HepG2 (cell line): ENCODE measurements at regions not wholly inside any gene's neighbourhood (a gene's known extent, or its start where the extent isn't known, plus 50 kb on each side); places are given as distances from the start of the nearest gene placed in this dataset.

ENCODE experiments used
- ARID3A ChIP-seq: IDR thresholded peaks from 2 replicates; pipeline ENCODE4 v1.6.1; 2012; ENCODE audit warnings: low read depth, low read length, improper control_type of control experiment
- ARNTL ChIP-seq: sonication (generic); formaldehyde crosslinking; IDR thresholded peaks from 2 replicates; pipeline ENCODE4 v1.4.0; 2020; ENCODE audit warnings: mild to moderate bottlenecking, missing genetic modification reagents
- ATAD3A ChIP-seq: sonication (generic); formaldehyde crosslinking; IDR thresholded peaks from 2 replicates; pipeline ENCODE4 v1.4.0; 2020; ENCODE audit warnings: missing genetic modification reagents
- BRCA1 ChIP-seq: sonication (generic); formaldehyde crosslinking; IDR thresholded peaks from 2 replicates; pipeline ENCODE4 v1.4.0; 2020; ENCODE audit warnings: missing genetic modification reagents
- FOXK1 ChIP-seq: sonication (generic); formaldehyde crosslinking; IDR thresholded peaks from 2 replicates; pipeline ENCODE4 v1.4.0; 2020; ENCODE audit warnings: low read depth, missing genetic modification reagents, borderline replicate concordance
- FOXM1 ChIP-seq: sonication (generic); formaldehyde crosslinking; IDR thresholded peaks from 2 replicates; pipeline ENCODE4 v1.5.0; 2020; ENCODE audit warnings: missing genetic modification reagents
- GMEB1 ChIP-seq: sonication (generic); formaldehyde crosslinking; IDR thresholded peaks from 2 replicates; pipeline ENCODE4 v1.5.1; 2020; ENCODE audit warnings: missing genetic modification reagents, mild to moderate bottlenecking, borderline replicate concordance
- MEF2D ChIP-seq: sonication (generic); formaldehyde crosslinking; IDR thresholded peaks from 2 replicates; pipeline ENCODE4 v1.5.1; 2020; ENCODE audit warnings: mild to moderate bottlenecking, missing genetic modification reagents
- MEIS1 ChIP-seq: sonication (generic); formaldehyde crosslinking; IDR thresholded peaks from 2 replicates; pipeline ENCODE4 v1.9.0; 2021; ENCODE audit warnings: mild to moderate bottlenecking, missing genetic modification reagents, moderate library complexity, borderline replicate concordance
- SIX1 ChIP-seq: sonication (generic); formaldehyde crosslinking; IDR thresholded peaks from 2 replicates; pipeline ENCODE4 v1.4.0; 2020; ENCODE audit warnings: missing genetic modification reagents, borderline replicate concordance
- SNAPC2 ChIP-seq: sonication (generic); formaldehyde crosslinking; IDR thresholded peaks from 2 replicates; pipeline ENCODE4 v1.8.1; 2022; ENCODE audit warnings: mild to moderate bottlenecking, missing genetic modification reagents
- WIZ ChIP-seq: sonication (generic); formaldehyde crosslinking; IDR thresholded peaks from 2 replicates; pipeline ENCODE4 v1.5.1; 2020; ENCODE audit warnings: mild to moderate bottlenecking, missing genetic modification reagents
- ZBTB2 ChIP-seq: sonication (generic); formaldehyde crosslinking; IDR thresholded peaks from 2 replicates; pipeline ENCODE4 v1.8.0; 2022; ENCODE audit warnings: low read depth, missing genetic modification reagents
- ZBTB44 ChIP-seq: sonication (generic); formaldehyde crosslinking; IDR thresholded peaks from 2 replicates; pipeline ENCODE4 v1.4.0; 2020; ENCODE audit warnings: missing genetic modification reagents
- ZFP36 ChIP-seq: fragments of 150-350 bp; IDR thresholded peaks from 2 replicates; pipeline ENCODE4 v1.6.1; 2018; ENCODE audit warnings: borderline replicate concordance, low read length, low read depth; ENCODE audit not compliant: partially characterized antibody
- ZNF101 ChIP-seq: sonication (generic); formaldehyde crosslinking; IDR thresholded peaks from 2 replicates; pipeline ENCODE4 v1.4.0; 2020; ENCODE audit warnings: mild to moderate bottlenecking, low read depth, missing genetic modification reagents, borderline replicate concordance
- ZNF225 ChIP-seq: sonication (generic); formaldehyde crosslinking; IDR thresholded peaks from 2 replicates; pipeline ENCODE4 v1.4.0; 2020; ENCODE audit warnings: mild to moderate bottlenecking, missing genetic modification reagents
- ZNF253 ChIP-seq: sonication (generic); formaldehyde crosslinking; IDR thresholded peaks from 2 replicates; pipeline ENCODE4 v1.8.0; 2022; ENCODE audit warnings: mild to moderate bottlenecking, missing genetic modification reagents, borderline replicate concordance
- ZNF577 ChIP-seq: sonication (generic); formaldehyde crosslinking; IDR thresholded peaks from 2 replicates; pipeline ENCODE4 v1.4.0; 2020; ENCODE audit warnings: mild to moderate bottlenecking, low read depth, missing genetic modification reagents, borderline replicate concordance
- ZNF605 ChIP-seq: sonication (generic); formaldehyde crosslinking; IDR thresholded peaks from 2 replicates; pipeline ENCODE4 v1.8.0; 2022; ENCODE audit warnings: mild to moderate bottlenecking, missing genetic modification reagents
- ZNF770 ChIP-seq: sonication (generic); formaldehyde crosslinking; IDR thresholded peaks from 2 replicates; pipeline ENCODE4 v1.5.0; 2020; ENCODE audit warnings: mild to moderate bottlenecking, missing genetic modification reagents

- TF ChIP-seq ZBTB44 (CRISPR knock-in tag) (no peak), SIX1 (no peak), SNAPC2 (CRISPR knock-in tag) (0 out of 2 replicates have a peak, but pooled peaks have one; percentile 65), ARID3A (no peak), WIZ (CRISPR knock-in tag) (no peak), ZNF101 (CRISPR knock-in tag) (no peak), ATAD3A (CRISPR knock-in tag) (no peak), MEF2D (CRISPR knock-in tag) (no peak), FOXM1 (CRISPR knock-in tag) (no peak), ZNF605 (CRISPR knock-in tag) (peak; percentile 38; the same call in 1 of the 2 replicates), GMEB1 (CRISPR knock-in tag) (peak; percentile 19; the same call in 1 of the 2 replicates), ZNF770 (no peak), BRCA1 (no peak), ZNF577 (CRISPR knock-in tag) (no peak), ZNF225 (no peak), ZBTB2 (CRISPR knock-in tag) (no peak), MEIS1 (no peak), FOXK1 (CRISPR knock-in tag) (no peak), ZNF253 (CRISPR knock-in tag) (no peak), ZFP36 (no peak), ARNTL (CRISPR knock-in tag) (peak; percentile 69)
Measured at GRCh38 chr7:130912862-130913638, 179.0 kb upstream of the KLF14 start (continued).
